ENCODE measurements at regions not wholly inside any gene's neighbourhood (a gene's known extent, or its start where the extent isn't known, plus 50 kb on each side); places are given as distances from the start of the nearest gene placed in this dataset.

DNA sequence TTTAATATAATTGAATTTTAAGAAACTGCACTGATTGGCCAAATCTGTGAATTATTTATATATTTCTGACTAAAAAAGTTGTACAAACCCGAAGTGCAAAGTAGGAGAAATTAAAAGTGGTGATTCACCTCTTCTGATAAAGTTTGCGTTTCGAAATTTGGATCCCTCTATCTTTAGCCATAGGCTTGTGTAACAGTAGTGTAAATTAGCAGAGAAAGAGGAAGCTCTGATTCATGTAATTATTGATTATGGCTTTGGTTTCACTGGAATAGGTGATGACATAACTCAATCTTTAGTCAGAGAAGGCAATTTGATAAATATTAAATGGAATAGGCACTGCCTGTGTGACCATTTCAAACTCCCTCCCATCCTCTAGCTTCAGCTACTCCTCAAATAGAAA lies 717.8 kb upstream of the PCDH7 start:
- H3K4me1 ChIP-seq (ENCODE audit: insufficient read depth) = no peaks in the 10 kb centered on the region
- no peaks in the 10 kb centered on the region for H3K36me3 ChIP-seq (ENCODE audit: insufficient read depth)
- 0 out of 2 replicates have a peak, but pooled peaks cover 3% of the 10 kb centered on the region for H3K9me2 ChIP-seq (ENCODE audit: insufficient read depth)
- Mint-ChIP-seq H3K4me1 (no peaks in the 10 kb centered on the region), H3K4me3 (no peak overlapping the region), H3K27me3 (ENCODE audit: insufficient read depth, low read depth, poor library complexity) (no peaks in the 10 kb centered on the region), H3K36me3 (ENCODE audit: low read depth) (no peaks in the 10 kb centered on the region), H3K27ac (no peak overlapping the region), H3K9me3 (no peaks in the 10 kb centered on the region)
- no peaks in the 10 kb centered on the region for H4K20me1 ChIP-seq (replicated peaks; ENCODE audit: insufficient read depth)
- H3K27me3 ChIP-seq (ENCODE audit: insufficient read depth) = no peaks in the 10 kb centered on the region
- no peak overlapping the region for H3K27ac ChIP-seq (ENCODE audit: low read depth)
- TF ChIP-seq CREB1 (CRISPR knock-in tag; IDR thresholded peaks at IDR 0.05; ENCODE audit: low read depth) = no peak
- TF ChIP-seq, protein P1, sequence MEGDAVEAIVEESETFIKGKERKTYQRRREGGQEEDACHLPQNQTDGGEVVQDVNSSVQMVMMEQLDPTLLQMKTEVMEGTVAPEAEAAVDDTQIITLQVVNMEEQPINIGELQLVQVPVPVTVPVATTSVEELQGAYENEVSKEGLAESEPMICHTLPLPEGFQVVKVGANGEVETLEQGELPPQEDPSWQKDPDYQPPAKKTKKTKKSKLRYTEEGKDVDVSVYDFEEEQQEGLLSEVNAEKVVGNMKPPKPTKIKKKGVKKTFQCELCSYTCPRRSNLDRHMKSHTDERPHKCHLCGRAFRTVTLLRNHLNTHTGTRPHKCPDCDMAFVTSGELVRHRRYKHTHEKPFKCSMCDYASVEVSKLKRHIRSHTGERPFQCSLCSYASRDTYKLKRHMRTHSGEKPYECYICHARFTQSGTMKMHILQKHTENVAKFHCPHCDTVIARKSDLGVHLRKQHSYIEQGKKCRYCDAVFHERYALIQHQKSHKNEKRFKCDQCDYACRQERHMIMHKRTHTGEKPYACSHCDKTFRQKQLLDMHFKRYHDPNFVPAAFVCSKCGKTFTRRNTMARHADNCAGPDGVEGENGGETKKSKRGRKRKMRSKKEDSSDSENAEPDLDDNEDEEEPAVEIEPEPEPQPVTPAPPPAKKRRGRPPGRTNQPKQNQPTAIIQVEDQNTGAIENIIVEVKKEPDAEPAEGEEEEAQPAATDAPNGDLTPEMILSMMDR (conservative IDR thresholded peaks at IDR 0.05; ENCODE audit: low read depth in 2 of 2) = no peak
- no peak for TF ChIP-seq ZNF331 (CRISPR knock-in tag; IDR thresholded peaks at IDR 0.05; ENCODE audit: low read depth)
- H2AFZ ChIP-seq = no peak overlapping the region
- no peak overlapping the region for H3K4me2 ChIP-seq
- no peaks in the 10 kb centered on the region for H3F3A ChIP-seq (replicated peaks; ENCODE audit: low read depth)
- H3K4me3 ChIP-seq = no peak overlapping the region
- DNase-seq (ENCODE audit: low spot score) (no peak), ATAC-seq (no peak)
- no peaks in the 10 kb centered on the region for H3K79me2 ChIP-seq (replicated peaks; ENCODE audit: insufficient read depth)

DNA sequence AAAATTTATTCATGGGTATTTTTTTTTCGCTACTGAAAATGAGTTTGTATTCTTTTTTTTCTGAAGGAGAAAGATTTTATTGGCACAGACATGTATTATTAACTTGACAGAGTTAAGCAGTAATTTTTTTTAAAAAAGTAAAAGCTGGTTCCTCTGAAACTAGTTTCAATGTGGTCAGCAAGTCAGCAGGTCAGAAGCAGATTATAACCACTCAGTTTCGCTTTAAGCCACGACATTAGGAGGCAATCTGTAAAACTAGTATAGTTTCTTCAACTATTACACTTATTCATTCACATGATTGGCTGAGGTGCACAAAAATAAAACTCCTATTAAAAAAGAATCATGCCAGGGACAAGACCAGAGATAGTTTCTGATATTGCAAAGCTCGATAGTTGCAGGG lies 714.2 kb upstream of the PCDH7 start:
- Histone ChIP-seq H3K27ac (ENCODE audit: low read depth) (no peak overlapping the region), H4K20me1 (replicated peaks; ENCODE audit: insufficient read depth) (no peaks in the 10 kb centered on the region), H3K4me1 (ENCODE audit: insufficient read depth) (no peaks in the 10 kb centered on the region), H2AFZ (no peak overlapping the region), H3K4me3 (no peak overlapping the region), H3F3A (replicated peaks; ENCODE audit: low read depth) (no peaks in the 10 kb centered on the region), H3K9me2 (ENCODE audit: insufficient read depth) (no peaks in the 10 kb centered on the region), H3K27me3 (ENCODE audit: insufficient read depth) (no peaks in the 10 kb centered on the region), H3K79me2 (replicated peaks; ENCODE audit: insufficient read depth) (no peaks in the 10 kb centered on the region), H3K4me2 (no peak overlapping the region), H3K36me3 (ENCODE audit: insufficient read depth) (no peaks in the 10 kb centered on the region)
- Mint-ChIP-seq H3K27me3 (ENCODE audit: insufficient read depth, low read depth, poor library complexity) (no peaks in the 10 kb centered on the region), H3K4me3 (no peak overlapping the region), H3K4me1 (no peaks in the 10 kb centered on the region), H3K9me3 (peaks cover under 1% of the 10 kb centered on the region; the same call in 1 of the 3 replicates), H3K27ac (no peak overlapping the region), H3K36me3 (ENCODE audit: low read depth) (no peaks in the 10 kb centered on the region)
- no peak for DNase-seq (ENCODE audit: low spot score)
- ATAC-seq = no peak
- no peak for TF ChIP-seq POLR2AphosphoS5 (IDR thresholded peaks at IDR 0.05; ENCODE audit: low read depth)
- TF ChIP-seq EZH2phosphoT487 (IDR thresholded peaks at IDR 0.05; ENCODE audit: unreplicated experiment) = no peak
- TF ChIP-seq CREB1 (CRISPR knock-in tag; IDR thresholded peaks at IDR 0.05; ENCODE audit: low read depth) = no peak
- TF ChIP-seq, protein P1 (conservative IDR thresholded peaks at IDR 0.05; ENCODE audit: low read depth in 2 of 2) = no peak
- no peak for TF ChIP-seq EZH2 (IDR thresholded peaks at IDR 0.05; ENCODE audit: low read depth, unreplicated experiment)
- TF ChIP-seq, protein P2, sequence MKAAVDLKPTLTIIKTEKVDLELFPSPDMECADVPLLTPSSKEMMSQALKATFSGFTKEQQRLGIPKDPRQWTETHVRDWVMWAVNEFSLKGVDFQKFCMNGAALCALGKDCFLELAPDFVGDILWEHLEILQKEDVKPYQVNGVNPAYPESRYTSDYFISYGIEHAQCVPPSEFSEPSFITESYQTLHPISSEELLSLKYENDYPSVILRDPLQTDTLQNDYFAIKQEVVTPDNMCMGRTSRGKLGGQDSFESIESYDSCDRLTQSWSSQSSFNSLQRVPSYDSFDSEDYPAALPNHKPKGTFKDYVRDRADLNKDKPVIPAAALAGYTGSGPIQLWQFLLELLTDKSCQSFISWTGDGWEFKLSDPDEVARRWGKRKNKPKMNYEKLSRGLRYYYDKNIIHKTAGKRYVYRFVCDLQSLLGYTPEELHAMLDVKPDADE (IDR thresholded peaks at IDR 0.05) = no peak
- no peak for TF ChIP-seq ZNF114 (CRISPR knock-in tag; IDR thresholded peaks at IDR 0.05)
- TF ChIP-seq, protein P3, sequence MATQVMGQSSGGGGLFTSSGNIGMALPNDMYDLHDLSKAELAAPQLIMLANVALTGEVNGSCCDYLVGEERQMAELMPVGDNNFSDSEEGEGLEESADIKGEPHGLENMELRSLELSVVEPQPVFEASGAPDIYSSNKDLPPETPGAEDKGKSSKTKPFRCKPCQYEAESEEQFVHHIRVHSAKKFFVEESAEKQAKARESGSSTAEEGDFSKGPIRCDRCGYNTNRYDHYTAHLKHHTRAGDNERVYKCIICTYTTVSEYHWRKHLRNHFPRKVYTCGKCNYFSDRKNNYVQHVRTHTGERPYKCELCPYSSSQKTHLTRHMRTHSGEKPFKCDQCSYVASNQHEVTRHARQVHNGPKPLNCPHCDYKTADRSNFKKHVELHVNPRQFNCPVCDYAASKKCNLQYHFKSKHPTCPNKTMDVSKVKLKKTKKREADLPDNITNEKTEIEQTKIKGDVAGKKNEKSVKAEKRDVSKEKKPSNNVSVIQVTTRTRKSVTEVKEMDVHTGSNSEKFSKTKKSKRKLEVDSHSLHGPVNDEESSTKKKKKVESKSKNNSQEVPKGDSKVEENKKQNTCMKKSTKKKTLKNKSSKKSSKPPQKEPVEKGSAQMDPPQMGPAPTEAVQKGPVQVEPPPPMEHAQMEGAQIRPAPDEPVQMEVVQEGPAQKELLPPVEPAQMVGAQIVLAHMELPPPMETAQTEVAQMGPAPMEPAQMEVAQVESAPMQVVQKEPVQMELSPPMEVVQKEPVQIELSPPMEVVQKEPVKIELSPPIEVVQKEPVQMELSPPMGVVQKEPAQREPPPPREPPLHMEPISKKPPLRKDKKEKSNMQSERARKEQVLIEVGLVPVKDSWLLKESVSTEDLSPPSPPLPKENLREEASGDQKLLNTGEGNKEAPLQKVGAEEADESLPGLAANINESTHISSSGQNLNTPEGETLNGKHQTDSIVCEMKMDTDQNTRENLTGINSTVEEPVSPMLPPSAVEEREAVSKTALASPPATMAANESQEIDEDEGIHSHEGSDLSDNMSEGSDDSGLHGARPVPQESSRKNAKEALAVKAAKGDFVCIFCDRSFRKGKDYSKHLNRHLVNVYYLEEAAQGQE (IDR thresholded peaks at IDR 0.05; ENCODE audit: unreplicated experiment) = no peak
- TF ChIP-seq STAT1 (IDR thresholded peaks at IDR 0.05; ENCODE audit: unreplicated experiment) = no peak
